ENCODE measurements at regions not wholly inside any gene's neighbourhood (a gene's known extent, or its start where the extent isn't known, plus 50 kb on each side); places are given as distances from the start of the nearest gene placed in this dataset.

DNA sequence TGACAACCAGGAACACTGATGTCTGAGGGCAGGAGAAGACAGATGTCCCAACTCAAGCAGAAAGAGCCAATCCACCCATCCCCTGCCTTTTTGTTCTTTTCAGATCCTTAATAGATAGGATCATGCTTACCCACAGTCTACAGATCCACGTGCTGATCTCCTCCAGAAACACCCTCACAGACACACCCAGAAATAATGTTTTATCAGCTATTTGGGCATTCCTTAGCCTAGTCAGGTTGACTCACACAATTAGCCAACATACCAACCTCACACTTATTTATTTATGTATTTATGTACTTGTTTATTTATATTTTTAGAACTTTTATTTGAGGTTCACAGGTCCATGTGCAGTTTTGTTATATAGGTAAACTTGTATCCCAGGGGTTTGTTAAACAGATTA is 151.5 kb upstream of the IL12B start:
- no peak for TF ChIP-seq EZH2 (IDR thresholded peaks at IDR 0.05; ENCODE audit: insufficient read depth, low read length)
- TF ChIP-seq CTCF (IDR thresholded peaks at IDR 0.05; ENCODE audit: insufficient read depth, low read depth, low read length) = no peak
